ENCODE measurements at regions not wholly inside any gene's neighbourhood (a gene's known extent, or its start where the extent isn't known, plus 50 kb on each side); places are given as distances from the start of the nearest gene placed in this dataset.

DNA sequence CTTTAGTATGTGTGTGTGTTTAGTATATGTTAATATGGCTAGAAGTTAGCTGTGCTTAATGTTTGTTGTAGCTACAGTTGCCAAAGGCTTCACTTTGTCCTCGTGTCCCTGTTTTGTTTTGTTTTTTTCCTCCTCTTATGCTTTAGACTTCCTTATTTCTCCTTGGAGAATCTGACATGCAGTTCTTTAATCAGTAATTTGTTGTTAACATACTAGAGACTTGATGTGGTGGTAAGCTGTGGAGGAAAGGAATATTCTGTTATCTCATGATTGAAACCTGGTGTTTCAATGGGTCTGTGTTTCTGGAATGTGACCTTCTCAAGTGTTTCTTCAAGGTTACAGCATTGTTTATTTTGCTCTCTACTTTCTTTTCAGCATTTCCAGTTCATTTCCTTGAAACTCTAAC is 515.6 kb upstream of the ST8SIA4 start:
- TF ChIP-seq, protein P1, sequence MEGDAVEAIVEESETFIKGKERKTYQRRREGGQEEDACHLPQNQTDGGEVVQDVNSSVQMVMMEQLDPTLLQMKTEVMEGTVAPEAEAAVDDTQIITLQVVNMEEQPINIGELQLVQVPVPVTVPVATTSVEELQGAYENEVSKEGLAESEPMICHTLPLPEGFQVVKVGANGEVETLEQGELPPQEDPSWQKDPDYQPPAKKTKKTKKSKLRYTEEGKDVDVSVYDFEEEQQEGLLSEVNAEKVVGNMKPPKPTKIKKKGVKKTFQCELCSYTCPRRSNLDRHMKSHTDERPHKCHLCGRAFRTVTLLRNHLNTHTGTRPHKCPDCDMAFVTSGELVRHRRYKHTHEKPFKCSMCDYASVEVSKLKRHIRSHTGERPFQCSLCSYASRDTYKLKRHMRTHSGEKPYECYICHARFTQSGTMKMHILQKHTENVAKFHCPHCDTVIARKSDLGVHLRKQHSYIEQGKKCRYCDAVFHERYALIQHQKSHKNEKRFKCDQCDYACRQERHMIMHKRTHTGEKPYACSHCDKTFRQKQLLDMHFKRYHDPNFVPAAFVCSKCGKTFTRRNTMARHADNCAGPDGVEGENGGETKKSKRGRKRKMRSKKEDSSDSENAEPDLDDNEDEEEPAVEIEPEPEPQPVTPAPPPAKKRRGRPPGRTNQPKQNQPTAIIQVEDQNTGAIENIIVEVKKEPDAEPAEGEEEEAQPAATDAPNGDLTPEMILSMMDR (IDR thresholded peaks at IDR 0.05; ENCODE audit: control extremely low read depth, extremely low read depth, low read depth, missing control alignments) = no peak
- POLR2A ChIA-PET = no interaction called here
- CTCF ChIA-PET = interaction anchor here (1.3 kb wide), 1 partner anchor 9 kb away, joined by 4 read pairs; no protein-coding TSS in a partner anchor
- DNase-seq (ENCODE audit: extremely low spot score) = no peak

DNA sequence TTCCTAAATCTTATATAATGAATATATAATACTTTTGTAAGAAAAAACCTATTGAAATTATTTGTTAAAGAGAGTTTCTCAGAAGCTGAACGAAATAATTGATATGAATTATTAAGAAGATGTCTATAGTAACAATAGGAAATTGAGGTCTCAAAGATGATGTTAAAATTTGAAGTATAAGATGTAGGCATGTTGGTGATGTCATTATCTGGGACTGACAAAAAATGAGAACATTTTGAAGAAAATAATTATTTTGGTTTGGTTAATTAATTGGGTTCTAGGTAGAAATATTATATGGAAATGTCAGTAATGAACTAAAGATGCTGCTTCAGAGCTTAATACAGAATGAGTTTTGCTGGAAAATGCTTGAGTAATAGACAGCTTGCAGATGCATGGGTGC is 501.4 kb upstream of the ST8SIA4 start:
- DNase-seq (ENCODE audit: extremely low spot score) = no peak
- TF ChIP-seq, protein P1 (IDR thresholded peaks at IDR 0.05; ENCODE audit: control extremely low read depth, extremely low read depth, low read depth, missing control alignments) = no peak
- POLR2A ChIA-PET = no interaction called here
- CTCF ChIA-PET = interaction anchor here (1.1 kb wide), 1 partner anchor 9 kb away, joined by 3 read pairs; no protein-coding TSS in a partner anchor

DNA sequence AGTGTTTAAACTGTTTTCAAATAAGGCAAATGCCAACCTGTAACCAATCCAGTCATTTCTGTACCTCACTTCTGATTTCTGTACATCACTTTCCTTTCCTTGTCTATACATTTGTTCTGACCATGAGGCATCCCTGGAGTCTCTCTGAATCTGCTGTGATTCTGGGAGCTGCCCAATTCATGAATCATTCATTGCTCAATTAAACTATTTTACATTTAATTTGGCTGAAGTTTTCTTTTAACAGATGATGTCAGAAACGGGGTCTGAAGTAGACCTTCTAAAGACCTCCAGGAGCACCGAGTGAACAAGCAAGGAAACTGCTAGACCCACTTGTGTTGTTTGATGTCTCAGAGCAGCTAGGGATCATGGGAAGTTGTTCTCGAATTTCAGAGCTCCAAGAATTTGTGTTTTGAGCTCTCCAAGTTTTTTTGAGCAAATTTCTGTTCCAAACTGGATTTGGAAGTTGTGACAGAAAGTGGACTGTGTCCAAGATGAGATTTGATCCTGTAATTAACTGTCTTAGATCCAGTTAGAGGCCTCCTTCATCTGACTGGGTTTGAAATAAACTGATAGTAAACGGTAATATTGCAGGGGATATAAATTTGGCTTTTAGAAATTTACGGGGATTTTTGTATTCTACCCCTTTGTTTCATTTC is 490.8 kb upstream of the ST8SIA4 start:
- TF ChIP-seq, protein P1 (IDR thresholded peaks at IDR 0.05; ENCODE audit: control extremely low read depth, extremely low read depth, low read depth, missing control alignments) = no peak
- ChIA-PET POLR2A (no interaction called here), CTCF (no interaction called here)
- DNase-seq (ENCODE audit: extremely low spot score) = no peak

DNA sequence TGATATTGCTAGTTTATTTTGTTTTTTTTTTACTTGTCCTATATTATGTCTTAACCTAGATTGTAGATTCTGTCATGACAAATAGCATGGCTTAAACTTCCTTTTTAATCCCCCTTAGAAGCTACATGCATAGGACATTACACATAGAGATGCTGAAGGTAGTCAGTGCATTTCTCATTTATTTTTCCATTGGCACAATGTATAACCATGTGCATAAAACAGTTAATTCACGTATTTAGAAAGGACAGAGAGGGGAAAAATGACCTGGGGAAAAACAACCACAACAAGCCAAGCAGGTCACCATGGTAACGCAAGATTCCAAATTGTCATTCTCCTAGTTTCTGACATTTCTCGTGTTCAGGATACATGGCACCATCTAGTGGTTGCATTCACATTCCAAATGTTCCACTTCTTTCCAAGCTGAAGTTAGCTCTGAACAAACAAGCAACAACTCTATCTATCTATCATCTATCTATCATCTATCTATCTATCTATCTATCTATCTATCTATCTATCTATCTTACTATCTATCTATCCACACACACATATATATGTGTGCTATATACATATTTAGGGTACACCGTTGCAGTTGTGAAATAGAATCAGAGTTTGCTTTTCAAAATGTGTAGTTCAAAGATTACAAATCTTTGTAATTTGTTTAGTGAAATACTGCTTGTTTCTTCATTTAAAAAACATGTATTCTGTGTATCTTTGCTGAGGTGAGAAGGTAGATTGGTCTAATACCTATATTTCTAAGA is 487.2 kb upstream of the ST8SIA4 start:
- POLR2A ChIA-PET = no interaction called here
- no peak for DNase-seq (ENCODE audit: extremely low spot score)
- TF ChIP-seq, protein P1 (IDR thresholded peaks at IDR 0.05; ENCODE audit: control extremely low read depth, extremely low read depth, low read depth, missing control alignments) = peak; percentile 51
- CTCF ChIA-PET = interaction anchor here (0.6 to 1.6 kb wide), 9 partner anchors 9 to 960 kb away, joined by 3 to 7 read pairs (median 3); no protein-coding TSS in a partner anchor

DNA sequence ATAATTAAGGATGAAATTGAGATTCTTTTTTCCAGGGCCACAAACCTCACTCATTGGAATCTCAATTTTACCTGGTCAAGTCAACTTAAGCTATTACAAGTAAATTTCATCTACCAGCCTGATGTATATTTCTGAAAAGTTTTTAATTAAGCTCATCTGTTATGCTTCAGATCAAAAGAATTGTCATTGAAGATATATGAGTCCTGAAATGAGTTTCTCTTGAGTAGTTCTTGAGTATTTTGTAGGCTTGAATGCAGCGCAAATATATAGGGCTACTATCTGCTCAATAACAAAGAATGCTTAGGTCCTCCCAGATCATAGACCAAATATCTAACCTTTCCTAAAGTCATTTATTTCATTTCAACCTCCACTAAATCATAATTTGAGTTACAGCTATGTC is 482.2 kb upstream of the ST8SIA4 start:
- no peak for DNase-seq (ENCODE audit: extremely low spot score)
- TF ChIP-seq, protein P1 (IDR thresholded peaks at IDR 0.05; ENCODE audit: control extremely low read depth, extremely low read depth, low read depth, missing control alignments) = no peak
- ChIA-PET POLR2A (no interaction called here), CTCF (interaction anchor here (1.0 to 1.5 kb wide), 3 partner anchors 10 to 955 kb away, joined by 3 to 5 read pairs (median 3); no protein-coding TSS in a partner anchor)

DNA sequence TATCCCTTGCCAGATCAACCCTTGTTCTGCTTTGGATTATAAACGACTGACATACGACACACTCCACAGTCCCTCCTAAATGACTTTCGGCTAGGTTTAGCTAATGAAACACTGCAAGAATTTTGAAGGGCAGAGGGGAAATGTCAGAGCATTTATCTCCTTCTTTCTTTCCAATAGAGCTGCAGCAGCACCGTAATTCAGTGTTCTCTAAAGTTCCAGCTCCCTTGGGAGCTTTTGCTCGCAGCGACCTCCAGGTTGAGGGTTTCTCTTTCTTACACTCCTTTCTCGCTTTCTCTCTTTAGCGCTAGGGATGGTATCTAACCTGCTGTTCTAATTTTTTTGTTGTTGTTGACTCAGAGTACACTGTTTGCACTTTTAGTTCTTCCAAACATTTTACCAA is 467.1 kb upstream of the ST8SIA4 start:
- CTCF ChIA-PET = interaction anchor here (1.2 kb wide), 1 partner anchor 19 kb away, joined by 7 read pairs; no protein-coding TSS in a partner anchor
- TF ChIP-seq, protein P1 (IDR thresholded peaks at IDR 0.05; ENCODE audit: control extremely low read depth, extremely low read depth, low read depth, missing control alignments) = no peak

More for the DNA sequence above, 467.1 kb upstream of the ST8SIA4 start:
- DNase-seq (ENCODE audit: extremely low spot score) = no peak
- POLR2A ChIA-PET = no interaction called here
